Suprapubic skin (tissue), 4 donors: ENCODE measurements at regions not wholly inside any gene's neighbourhood (a gene's known extent, or its start where the extent isn't known, plus 50 kb on each side); places are given as distances from the start of the nearest gene placed in this dataset.

Experiments
- DNase-seq, 2 donors: peaks; one replicate each; pipeline ENCODE4 v3.0.0-alpha.2; 2019; ENCODE audit warnings: low spot score in 2 of 2
- H3K27ac ChIP-seq: fragments of 200-600 bp; sonication (generic); one replicate; pipeline ENCODE4 v1.5.1; 2019
- H3K27me3 ChIP-seq: fragments of 200-600 bp; sonication (generic); one replicate; pipeline ENCODE4 v1.5.1; 2019
- H3K36me3 ChIP-seq: fragments of 200-600 bp; sonication (generic); one replicate; pipeline ENCODE4 v1.5.1; 2019
- H3K4me1 ChIP-seq: fragments of 200-600 bp; sonication (generic); one replicate; pipeline ENCODE4 v1.5.1; 2019
- H3K4me3 ChIP-seq: fragments of 200-600 bp; sonication (generic); one replicate; pipeline ENCODE4 v1.5.1; 2019; ENCODE audit warnings: mild to moderate bottlenecking
- H3K9me3 ChIP-seq: fragments of 200-600 bp; sonication (generic); one replicate; pipeline ENCODE4 v1.5.1; 2019
- CTCF ChIP-seq, 2 donors: fragments of 200-600 bp in 1 of 2; fragments of 450-650 bp in 1 of 2; sonication (generic) in 1 of 2; IDR thresholded peaks; one replicate each; pipeline ENCODE4 v1.5.1; 2016 to 2019; ENCODE audit warnings: antibody characterized with exemption in 2 of 2, mild to moderate bottlenecking in 1 of 2, moderate library complexity in 1 of 2
- EP300 ChIP-seq: sonication (generic); formaldehyde crosslinking; IDR thresholded peaks from one replicate; pipeline ENCODE4 v1.6.1; 2017; ENCODE audit warnings: antibody characterized with exemption
- POLR2A ChIP-seq, 2 donors: fragments of 450-650 bp; IDR thresholded peaks; one replicate each; pipeline ENCODE4 v1.6.1; 2017; ENCODE audit warnings: antibody characterized with exemption in 2 of 2, mild to moderate bottlenecking in 2 of 2, moderate library complexity in 2 of 2
- POLR2AphosphoS5 ChIP-seq, 3 donors: sonication (generic); formaldehyde crosslinking; IDR thresholded peaks; one replicate each; pipeline ENCODE4 v1.6.1; 2017; ENCODE audit warnings: antibody characterized with exemption in 3 of 3
- WGBS: methylation state at CpG from one replicate; pipeline ENCODE4 v1.1.5; 2018; 5-methylcytosine and 5-hydroxymethylcytosine counted together

DNA sequence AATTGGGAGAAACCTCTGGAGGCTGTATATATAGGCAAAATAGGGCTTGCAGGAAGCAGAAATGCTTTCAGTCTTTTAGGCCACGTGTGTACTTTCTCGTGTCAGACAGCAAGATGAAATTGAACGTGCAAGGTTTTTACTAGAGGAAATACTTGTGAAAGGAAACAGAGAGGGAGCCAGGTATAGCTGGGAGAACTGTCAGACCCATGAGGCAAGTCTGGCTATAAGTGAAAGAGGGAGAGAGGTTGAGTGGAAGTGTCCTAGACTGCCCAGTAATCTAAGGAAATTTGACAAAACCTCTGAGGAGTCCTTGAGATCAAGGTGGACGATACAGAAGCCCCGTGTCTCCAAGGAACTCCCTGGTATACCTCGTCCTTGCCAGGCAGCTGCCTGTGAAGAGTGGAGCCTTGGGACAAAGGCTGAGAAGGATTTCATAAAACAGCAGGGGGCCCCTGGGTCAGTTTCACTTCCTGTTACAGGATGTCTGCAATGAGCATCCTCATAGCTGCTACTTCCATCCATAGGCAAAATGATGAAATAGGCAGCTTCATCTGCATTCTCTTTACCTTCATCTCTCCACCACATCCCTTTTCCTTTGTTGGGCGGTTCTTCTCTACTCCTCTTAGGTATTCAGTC lies 114.4 kb upstream of the MAP3K7 start:
- H3K27ac ChIP-seq, result no peak overlapping the region
- no peak overlapping the region for H3K4me3 ChIP-seq
- no peak for DNase-seq
- H3K9me3 ChIP-seq, result no peaks in the 10 kb centered on the region
- H3K27me3 ChIP-seq, result no peaks in the 10 kb centered on the region
- no peaks in the 10 kb centered on the region for H3K36me3 ChIP-seq
- no peak for TF ChIP-seq POLR2A (IDR thresholded peaks at IDR 0.05)
- TF ChIP-seq EP300, result no peak
- no peak for TF ChIP-seq CTCF (IDR thresholded peaks at IDR 0.05)
- no peak for TF ChIP-seq POLR2AphosphoS5 (IDR thresholded peaks at IDR 0.05)
- no peaks in the 10 kb centered on the region for H3K4me1 ChIP-seq
- WGBS, result 62% methylated on average over 7 of the region's 7 CpGs

GRCh38 chr6:90695316-90695715 lies 108.4 kb upstream of the MAP3K7 start:
- Histone ChIP-seq H3K9me3 (no peaks in the 10 kb centered on the region), H3K36me3 (no peaks in the 10 kb centered on the region), H3K4me3 (no peak overlapping the region), H3K27me3 (no peaks in the 10 kb centered on the region), H3K4me1 (no peaks in the 10 kb centered on the region), H3K27ac (no peak overlapping the region)
- no peak for DNase-seq
- no peak for TF ChIP-seq EP300
- no peak for TF ChIP-seq CTCF (IDR thresholded peaks at IDR 0.05)
- no peak for TF ChIP-seq POLR2AphosphoS5 (IDR thresholded peaks at IDR 0.05)
- no peak for TF ChIP-seq POLR2A (IDR thresholded peaks at IDR 0.05)
- 67% methylated on average over 3 of the region's 3 CpGs for WGBS

GRCh38 chr6:90694802-90695201 lies 107.9 kb upstream of the MAP3K7 start:
- DNase-seq, result no peak
- H3K4me1 ChIP-seq, result no peaks in the 10 kb centered on the region
- H3K36me3 ChIP-seq, result no peaks in the 10 kb centered on the region
- no peaks in the 10 kb centered on the region for H3K9me3 ChIP-seq
- no peak overlapping the region for H3K4me3 ChIP-seq
- 59% methylated on average over 2 of the region's 2 CpGs for WGBS
- H3K27ac ChIP-seq, result no peak overlapping the region
- H3K27me3 ChIP-seq, result no peaks in the 10 kb centered on the region
- TF ChIP-seq CTCF (IDR thresholded peaks at IDR 0.05) (no peak), POLR2AphosphoS5 (IDR thresholded peaks at IDR 0.05) (no peak), EP300 (no peak), POLR2A (IDR thresholded peaks at IDR 0.05) (no peak)

- Histone ChIP-seq H3K27me3 (no peaks in the 10 kb centered on the region), H3K9me3 (no peaks in the 10 kb centered on the region), H3K4me1 (no peaks in the 10 kb centered on the region), H3K36me3 (no peaks in the 10 kb centered on the region), H3K4me3 (no peak overlapping the region), H3K27ac (no peak overlapping the region)
- TF ChIP-seq POLR2AphosphoS5 (IDR thresholded peaks at IDR 0.05) (no peak), EP300 (no peak), POLR2A (IDR thresholded peaks at IDR 0.05) (no peak), CTCF (IDR thresholded peaks at IDR 0.05) (no peak)
- DNase-seq, result no peak
- 59% methylated on average over 1 of the region's 1 CpG for WGBS
Measured at GRCh38 chr6:90691823-90692222, 105.0 kb upstream of the MAP3K7 start.

DNA sequence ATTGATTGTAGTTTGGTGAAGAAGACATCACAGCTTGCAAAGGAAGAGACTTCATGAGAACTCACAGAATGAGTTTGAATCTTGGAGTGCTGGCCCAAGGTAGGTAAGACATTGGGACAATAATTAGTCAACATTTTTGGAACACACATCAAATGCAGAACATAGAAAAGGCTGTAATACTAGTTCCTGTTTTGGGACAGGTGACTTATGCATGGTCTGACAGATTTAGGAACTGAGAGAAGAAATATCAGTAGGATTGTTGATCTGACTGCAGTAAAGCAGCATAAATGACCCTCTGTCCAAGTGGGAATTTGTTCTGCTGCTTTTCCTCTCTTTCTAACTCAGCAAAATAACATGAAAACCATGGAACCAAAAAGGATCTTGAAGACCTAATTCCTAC lies 102.3 kb upstream of the MAP3K7 start:
- no peak for DNase-seq
- no peaks in the 10 kb centered on the region for H3K9me3 ChIP-seq
- TF ChIP-seq POLR2AphosphoS5 (IDR thresholded peaks at IDR 0.05) (no peak), EP300 (no peak), CTCF (IDR thresholded peaks at IDR 0.05) (no peak)
- no peaks in the 10 kb centered on the region for H3K4me1 ChIP-seq
- H3K27ac ChIP-seq, result no peak overlapping the region
- H3K27me3 ChIP-seq, result no peaks in the 10 kb centered on the region
- no peaks in the 10 kb centered on the region for H3K36me3 ChIP-seq
- H3K4me3 ChIP-seq, result no peak overlapping the region
